ENCODE measurements at regions not wholly inside any gene's neighbourhood (a gene's known extent, or its start where the extent isn't known, plus 50 kb on each side); places are given as distances from the start of the nearest gene placed in this dataset.

GRCh38 chr4:8780086-8780485 is 91.6 kb downstream of the HMX1 start:
- H3K4me3 ChIP-seq, result no peak overlapping the region
- no peak for TF ChIP-seq CTCF (IDR thresholded peaks at IDR 0.05)
- no peak for DNase-seq (ENCODE audit: low spot score)
- H3K27ac ChIP-seq, result no peak overlapping the region

- Histone ChIP-seq H3K4me3 (no peak overlapping the region), H3K27ac (no peak overlapping the region)
- no peak for DNase-seq (ENCODE audit: low spot score)
- TF ChIP-seq CTCF (IDR thresholded peaks at IDR 0.05), result no peak
These were observed 92.1 kb downstream of the HMX1 start for GRCh38 chr4:8779490-8779932.

- TF ChIP-seq CTCF (IDR thresholded peaks at IDR 0.05), result no peak
- no peak for DNase-seq (ENCODE audit: low spot score)
- no peak overlapping the region for H3K27ac ChIP-seq
- no peak overlapping the region for H3K4me3 ChIP-seq
These were observed 92.9 kb downstream of the HMX1 start for GRCh38 chr4:8778760-8779159.

GRCh38 chr4:8778291-8778690 is 93.3 kb downstream of the HMX1 start:
- TF ChIP-seq CTCF (IDR thresholded peaks at IDR 0.05), result no peak
- H3K4me3 ChIP-seq, result no peak overlapping the region
- no peak overlapping the region for H3K27ac ChIP-seq
- no peak for DNase-seq (ENCODE audit: low spot score)

GRCh38 chr4:8777320-8778196 is 94.1 kb downstream of the HMX1 start:
- Histone ChIP-seq H3K27ac (no peak overlapping the region), H3K4me3 (no peak overlapping the region)
- TF ChIP-seq CTCF (IDR thresholded peaks at IDR 0.05), result no peak
- DNase-seq (ENCODE audit: low spot score), result no peak

GRCh38 chr4:8776366-8776765 is 95.3 kb downstream of the HMX1 start:
- TF ChIP-seq CTCF (IDR thresholded peaks at IDR 0.05), result no peak
- DNase-seq (ENCODE audit: low spot score), result no peak

GRCh38 chr4:8775751-8776355 is 95.8 kb downstream of the HMX1 start:
- no peak for DNase-seq (ENCODE audit: low spot score)
- no peak overlapping the region for H3K27ac ChIP-seq
- no peak for TF ChIP-seq CTCF (IDR thresholded peaks at IDR 0.05)
- H3K4me3 ChIP-seq, result no peak overlapping the region

More at GRCh38 chr4:8776366-8776765, 95.3 kb downstream of the HMX1 start:
- no peak overlapping the region for H3K27ac ChIP-seq
- no peak overlapping the region for H3K4me3 ChIP-seq

Data from coronary artery (tissue), 2 donors.